K562 (cell line): ENCODE measurements at regions not wholly inside any gene's neighbourhood (a gene's known extent, or its start where the extent isn't known, plus 50 kb on each side); places are given as distances from the start of the nearest gene placed in this dataset.

Experiments used
- BMI1 ChIP-seq: fragments of 150-350 bp; IDR thresholded peaks from 2 replicates; pipeline ENCODE4 v1.6.1; 2014; ENCODE audit warnings: low read length
- HDAC1 ChIP-seq, 2 experiments: fragments of 450-650 bp; IDR thresholded peaks; 2 replicates each; pipeline ENCODE4 v1.6.1; 2016 to 2017; ENCODE audit warnings: inconsistent platforms in 1 of 2, mild to moderate bottlenecking in 1 of 2, moderate library complexity in 1 of 2
- HDGF ChIP-seq: fragments of 450-650 bp; IDR thresholded peaks from 2 replicates; pipeline ENCODE4 v1.6.1; 2016
- PATZ1 ChIP-seq: fragments of 250-450 bp; sonication (Bioruptor Pico); IDR thresholded peaks from 2 replicates; pipeline ENCODE4 v1.5.0; 2020; ENCODE audit warnings: mild to moderate bottlenecking, borderline replicate concordance
- RAD21 ChIP-seq, 2 experiments: fragments of 250-450 bp in 1 of 2; fragments of 450-650 bp in 1 of 2; sonication (Bioruptor Pico) in 1 of 2; formaldehyde crosslinking in 1 of 2; IDR thresholded peaks in 1 of 2; conservative IDR thresholded peaks in 1 of 2; 2 replicates each; pipeline versions ENCODE4 v1.4.0 to v1.8.0; 2020 to 2022; ENCODE audit warnings: mild to moderate bottlenecking in 2 of 2, moderate library complexity in 1 of 2
- RBM39 ChIP-seq: fragments of 200-400 bp; formaldehyde crosslinking; optimal IDR thresholded peaks from 2 replicates; pipeline ENCODE3; 2018; ENCODE audit warnings: low read depth, low read length
- TBL1XR1 ChIP-seq, 2 experiments: IDR thresholded peaks; 2 replicates each; pipeline ENCODE4 v1.6.1; 2012; ENCODE audit warnings: improper control_type of control experiment in 2 of 2, low read length in 2 of 2, mild to moderate bottlenecking in 1 of 2
- TCF7 ChIP-seq: sonication (generic); IDR thresholded peaks from 2 replicates; pipeline ENCODE4 v1.6.1; 2016; ENCODE audit warnings: antibody characterized with exemption, borderline replicate concordance
- ZFP91 ChIP-seq: sonication (generic); formaldehyde crosslinking; IDR thresholded peaks from 2 replicates; pipeline ENCODE4 v1.8.0; 2022; ENCODE audit warnings: mild to moderate bottlenecking, missing genetic modification reagents
- ZKSCAN1 ChIP-seq: fragments of 150-350 bp; IDR thresholded peaks from 2 replicates; pipeline ENCODE4 v1.6.1; 2016; ENCODE audit warnings: low read depth, low read length
- ZNF239 ChIP-seq: fragments of 250-450 bp; sonication (Bioruptor Pico); IDR thresholded peaks from 2 replicates; pipeline ENCODE4 v1.4.0; 2020; ENCODE audit warnings: mild to moderate bottlenecking
- ZNF592 ChIP-seq: fragments of 450-650 bp; IDR thresholded peaks from 2 replicates; pipeline ENCODE4 v1.6.1; 2017; ENCODE audit warnings: antibody characterized with exemption, mild to moderate bottlenecking
- TF ChIP-seq, protein P1 (sequence below), 3 experiments: IDR thresholded peaks in 2 of 3; conservative IDR thresholded peaks in 1 of 3; 2 replicates each; pipeline ENCODE4 v1.5.1; 2011 to 2012; ENCODE audit warnings: low read length in 3 of 3, mild to moderate bottlenecking in 3 of 3, control low read depth in 2 of 3, improper control_type of control experiment in 1 of 3, inconsistent platforms in 1 of 3, low read depth in 1 of 3, mixed read lengths in 1 of 3, moderate library complexity in 1 of 3; ENCODE audit not compliant: insufficient read depth in 2 of 3
- TF ChIP-seq, protein P2 (sequence below): sonication (generic); formaldehyde crosslinking; IDR thresholded peaks from 2 replicates; pipeline ENCODE4 v1.4.0; 2020; ENCODE audit warnings: mild to moderate bottlenecking, missing genetic modification reagents

- TF ChIP-seq, protein P1, sequence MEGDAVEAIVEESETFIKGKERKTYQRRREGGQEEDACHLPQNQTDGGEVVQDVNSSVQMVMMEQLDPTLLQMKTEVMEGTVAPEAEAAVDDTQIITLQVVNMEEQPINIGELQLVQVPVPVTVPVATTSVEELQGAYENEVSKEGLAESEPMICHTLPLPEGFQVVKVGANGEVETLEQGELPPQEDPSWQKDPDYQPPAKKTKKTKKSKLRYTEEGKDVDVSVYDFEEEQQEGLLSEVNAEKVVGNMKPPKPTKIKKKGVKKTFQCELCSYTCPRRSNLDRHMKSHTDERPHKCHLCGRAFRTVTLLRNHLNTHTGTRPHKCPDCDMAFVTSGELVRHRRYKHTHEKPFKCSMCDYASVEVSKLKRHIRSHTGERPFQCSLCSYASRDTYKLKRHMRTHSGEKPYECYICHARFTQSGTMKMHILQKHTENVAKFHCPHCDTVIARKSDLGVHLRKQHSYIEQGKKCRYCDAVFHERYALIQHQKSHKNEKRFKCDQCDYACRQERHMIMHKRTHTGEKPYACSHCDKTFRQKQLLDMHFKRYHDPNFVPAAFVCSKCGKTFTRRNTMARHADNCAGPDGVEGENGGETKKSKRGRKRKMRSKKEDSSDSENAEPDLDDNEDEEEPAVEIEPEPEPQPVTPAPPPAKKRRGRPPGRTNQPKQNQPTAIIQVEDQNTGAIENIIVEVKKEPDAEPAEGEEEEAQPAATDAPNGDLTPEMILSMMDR (IDR thresholded peaks at IDR 0.05 in 2 of 3, conservative IDR thresholded peaks at IDR 0.05 in 1 of 3; ENCODE audit: insufficient read depth in 2 of 3, low read depth in 1 of 3, low read length in 3 of 3) = no peak
- TF ChIP-seq BMI1 = no peak
- no peak for TF ChIP-seq ZNF592
- TF ChIP-seq RBM39 = no peak
- no peak for TF ChIP-seq ZKSCAN1
- no peak for TF ChIP-seq RAD21 (CRISPR knock-in tag; conservative IDR thresholded peaks at IDR 0.05 in 1 of 2, IDR thresholded peaks at IDR 0.05 in 1 of 2)
- TF ChIP-seq ZNF239 = no peak
- no peak for TF ChIP-seq ZFP91 (CRISPR knock-in tag)
- no peak for TF ChIP-seq TBL1XR1 (IDR thresholded peaks at IDR 0.05; ENCODE audit: low read length in 2 of 2)
- TF ChIP-seq HDAC1 (IDR thresholded peaks at IDR 0.05) = no peak
- TF ChIP-seq, protein P2, sequence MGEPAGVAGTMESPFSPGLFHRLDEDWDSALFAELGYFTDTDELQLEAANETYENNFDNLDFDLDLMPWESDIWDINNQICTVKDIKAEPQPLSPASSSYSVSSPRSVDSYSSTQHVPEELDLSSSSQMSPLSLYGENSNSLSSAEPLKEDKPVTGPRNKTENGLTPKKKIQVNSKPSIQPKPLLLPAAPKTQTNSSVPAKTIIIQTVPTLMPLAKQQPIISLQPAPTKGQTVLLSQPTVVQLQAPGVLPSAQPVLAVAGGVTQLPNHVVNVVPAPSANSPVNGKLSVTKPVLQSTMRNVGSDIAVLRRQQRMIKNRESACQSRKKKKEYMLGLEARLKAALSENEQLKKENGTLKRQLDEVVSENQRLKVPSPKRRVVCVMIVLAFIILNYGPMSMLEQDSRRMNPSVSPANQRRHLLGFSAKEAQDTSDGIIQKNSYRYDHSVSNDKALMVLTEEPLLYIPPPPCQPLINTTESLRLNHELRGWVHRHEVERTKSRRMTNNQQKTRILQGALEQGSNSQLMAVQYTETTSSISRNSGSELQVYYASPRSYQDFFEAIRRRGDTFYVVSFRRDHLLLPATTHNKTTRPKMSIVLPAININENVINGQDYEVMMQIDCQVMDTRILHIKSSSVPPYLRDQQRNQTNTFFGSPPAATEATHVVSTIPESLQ (CRISPR knock-in tag) = no peak
- no peak for TF ChIP-seq HDGF
- TF ChIP-seq TCF7 = no peak
- no peak for TF ChIP-seq PATZ1 (CRISPR knock-in tag)
These were observed 56.1 kb upstream of the GATA6 start for GRCh38 chr18:22113144-22113844.
